Endothelial cell of umbilical vein (primary cell): ENCODE measurements at regions not wholly inside any gene's neighbourhood (a gene's known extent, or its start where the extent isn't known, plus 50 kb on each side); places are given as distances from the start of the nearest gene placed in this dataset.

Experiments
- BruUV-seq: library from RNA; stranded (reverse); fragments of 400-500 nt; replicated peaks from 2 replicates; lab custom pipeline; 2021; lab: Mats Ljungman, UMichigan
- CTCF ChIA-PET: fragments of 300-600, 350-600 bp; sonication (Branson Sonifier 250); formaldehyde crosslinking; loops from one replicate; lab custom pipeline; 2021; ENCODE audit warnings: antibody characterized with exemption, inconsistent platforms; lab: Charles Lee
- POLR2A ChIA-PET: fragments of 300-600, 350-600 bp; sonication (Branson Sonifier 250); formaldehyde crosslinking; loops from one replicate; lab custom pipeline; 2021; ENCODE audit warnings: antibody characterized with exemption, inconsistent platforms; lab: Charles Lee
- DNase-seq: peaks from one replicate; pipeline ENCODE4 v3.0.0-alpha.2; 2011; ENCODE audit warnings: low read depth, low spot score
- FAIRE-seq: peaks from 2 replicates; lab custom pipeline; 2011; peaks lifted over from hg19 to GRCh38; lab: Jason Lieb, UNC
- H2AFZ ChIP-seq: 2 replicates; pipeline ENCODE4 v1.6.0; 2012; ENCODE audit warnings: low read depth, low read length, control low read depth, inconsistent platforms
- H3K27ac ChIP-seq: 2 replicates; pipeline ENCODE4 v1.5.1; 2011; ENCODE audit warnings: low read depth, mild to moderate bottlenecking, control low read depth, low read length, moderate library complexity; ENCODE audit not compliant: insufficient read depth
- H3K27me3 ChIP-seq, 2 experiments: 2 replicates each; pipeline versions ENCODE4 v1.6.0 to v1.6.1; 2011; ENCODE audit warnings: low read length in 2 of 2, mixed read lengths in 1 of 2; ENCODE audit not compliant: control insufficient read depth in 2 of 2, insufficient read depth in 2 of 2
- H3K36me3 ChIP-seq, 2 experiments: 2 replicates in 1 of 2; 3 replicates in 1 of 2; pipeline ENCODE4 v1.5.1; 2011; ENCODE audit warnings: low read length in 2 of 2, mild to moderate bottlenecking in 1 of 2, moderate library complexity in 1 of 2; ENCODE audit not compliant: control insufficient read depth in 2 of 2, insufficient read depth in 2 of 2; ENCODE audit errors: extremely low read depth in 1 of 2
- H3K4me1 ChIP-seq: 3 replicates; pipeline ENCODE4 v1.5.1; 2011; ENCODE audit warnings: mild to moderate bottlenecking, low read length; ENCODE audit not compliant: control insufficient read depth, insufficient read depth; ENCODE audit errors: extremely low read depth
- H3K4me2 ChIP-seq: 2 replicates; pipeline ENCODE4 v1.6.1; 2011; ENCODE audit warnings: low read length, control low read depth, mixed read lengths; ENCODE audit not compliant: insufficient read depth
- H3K4me3 ChIP-seq, 3 experiments: fragments of 200-600 bp in 1 of 3; sonication (generic), shearing (Covaris generic) in 1 of 3; replicated peaks in 1 of 3; 2 replicates each; pipeline ENCODE4 v1.5.1; 2011 to 2016; ENCODE audit warnings: control low read depth in 3 of 3, low read length in 3 of 3, mild to moderate bottlenecking in 2 of 3, inconsistent platforms in 1 of 3, low read depth in 1 of 3, moderate library complexity in 1 of 3; ENCODE audit not compliant: insufficient read depth in 1 of 3
- H3K79me2 ChIP-seq: 2 replicates; pipeline ENCODE4 v1.6.0; 2012; ENCODE audit warnings: low read length, inconsistent platforms; ENCODE audit not compliant: control insufficient read depth, insufficient read depth
- H3K9ac ChIP-seq: replicated peaks from 2 replicates; pipeline ENCODE3; 2011; ENCODE audit warnings: low read length, control low read depth; ENCODE audit not compliant: insufficient read depth; ENCODE audit errors: extremely low read depth
- H3K9me1 ChIP-seq: replicated peaks from 3 replicates; pipeline ENCODE4 v1.6.0; 2011; ENCODE audit warnings: mild to moderate bottlenecking, low read length; ENCODE audit not compliant: control insufficient read depth, insufficient read depth; ENCODE audit errors: extremely low read depth
- H3K9me3 ChIP-seq: replicated peaks from 2 replicates; pipeline ENCODE4 v1.5.1; 2012; ENCODE audit warnings: low read length, inconsistent platforms; ENCODE audit not compliant: control insufficient read depth, insufficient read depth
- H4K20me1 ChIP-seq: replicated peaks from 2 replicates; pipeline ENCODE3; 2011; ENCODE audit warnings: mild to moderate bottlenecking, low read length; ENCODE audit not compliant: control insufficient read depth, insufficient read depth; ENCODE audit errors: extremely low read depth
- CTCF ChIP-seq, 2 donors: IDR thresholded peaks; 1 replicate in 1 of 2; 2 replicates in 1 of 2; pipeline ENCODE4 v1.5.1; 2011; ENCODE audit warnings: low read length in 2 of 2, mild to moderate bottlenecking in 2 of 2, moderate library complexity in 2 of 2, control low read depth in 1 of 2, inconsistent platforms in 1 of 2, low read depth in 1 of 2; ENCODE audit not compliant: insufficient read depth in 1 of 2; ENCODE audit errors: extremely low read depth in 1 of 2
- EZH2 ChIP-seq: IDR thresholded peaks from 2 replicates; pipeline ENCODE4 v1.6.1; 2012; ENCODE audit warnings: borderline replicate concordance, low read depth, mild to moderate bottlenecking, moderate library complexity, low read length, inconsistent platforms; ENCODE audit not compliant: severe bottlenecking
- FOS ChIP-seq: IDR thresholded peaks from 2 replicates; pipeline ENCODE4 v1.6.1; 2011; ENCODE audit warnings: mild to moderate bottlenecking, low read length, moderate library complexity, borderline replicate concordance; ENCODE audit not compliant: insufficient read depth
- GATA2 ChIP-seq: IDR thresholded peaks from 2 replicates; pipeline ENCODE4 v1.7.0; 2011; ENCODE audit warnings: low read depth, mild to moderate bottlenecking, moderate library complexity, mixed read lengths, low read length; ENCODE audit not compliant: insufficient read length, insufficient read depth
- JUN ChIP-seq: IDR thresholded peaks from 2 replicates; pipeline ENCODE4 v1.6.1; 2011; ENCODE audit warnings: borderline replicate concordance, low read depth; ENCODE audit not compliant: insufficient read length, insufficient read depth
- MYC ChIP-seq: IDR thresholded peaks from one replicate; pipeline ENCODE4 v1.6.1; 2011; ENCODE audit warnings: mild to moderate bottlenecking, low read depth, low read length
- POLR2A ChIP-seq: IDR thresholded peaks from 2 replicates; pipeline ENCODE4 v1.6.1; 2012; ENCODE audit warnings: low read depth, mild to moderate bottlenecking, control low read depth, low read length
- POLR2AphosphoS5 ChIP-seq: IDR thresholded peaks from 2 replicates; pipeline ENCODE4 v1.6.1; 2012; ENCODE audit warnings: low read depth, mild to moderate bottlenecking, control low read depth, low read length, moderate library complexity; ENCODE audit not compliant: insufficient read depth
- dilution Hi-C: fragments of 300-500 bp; cut with MboI; formaldehyde crosslinking; loops from one replicate; pipeline ENCODE4 v1.15.0; 2019; ENCODE audit warnings: low sequenced_read_pairs; ENCODE audit not compliant: extremely low pct_ligation_motif_present
- intact Hi-C: fragments of 100-400 bp; cut with micrococcal nuclease; formaldehyde crosslinking; loops from one replicate; pipeline ENCODE4 v1.10.0; 2022
- TF ChIP-seq, protein P1 (sequence below): IDR thresholded peaks from 2 replicates; pipeline ENCODE4 v1.6.1; 2011; ENCODE audit not compliant: insufficient read depth, insufficient read length

DNA sequence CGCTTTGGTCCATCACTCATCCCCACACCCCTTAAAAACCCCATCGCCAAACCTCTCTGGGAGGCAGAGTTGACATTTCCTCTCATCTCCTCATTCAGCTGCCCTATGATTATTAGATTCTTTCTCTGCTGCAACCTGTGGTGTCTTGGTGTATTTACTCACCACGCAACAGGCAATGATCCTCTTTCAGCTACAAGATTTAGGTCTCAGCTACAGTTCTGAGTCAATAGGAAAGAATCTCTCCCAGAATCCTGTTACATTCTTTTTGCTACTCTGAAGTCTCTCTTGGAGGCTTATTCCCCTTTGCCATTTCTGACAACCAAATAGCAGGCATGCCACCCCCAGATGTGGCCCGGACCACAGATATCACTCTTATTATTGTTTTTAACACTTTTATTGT lies 468.3 kb upstream of the GYPC start:
- H3K27me3 ChIP-seq = no peaks in the 10 kb centered on the region
- POLR2A ChIA-PET = no interaction called here
- H3K36me3 ChIP-seq = no peaks in the 10 kb centered on the region
- H3K4me2 ChIP-seq = no peak overlapping the region
- H3K9me3 ChIP-seq = peaks cover 6% of the 10 kb centered on the region
- dilution Hi-C loops (no loop called here), intact Hi-C loops (no loop called here)
- H3K4me1 ChIP-seq = no peaks in the 10 kb centered on the region
- TF ChIP-seq JUN (no peak), EZH2 (no peak), POLR2A (no peak), FOS (no peak), GATA2 (no peak), CTCF (IDR thresholded peaks at IDR 0.05; ENCODE audit: extremely low read depth in 1 of 2, insufficient read depth in 1 of 2, low read depth in 1 of 2, low read length in 2 of 2) (no peak), MYC (no peak), POLR2AphosphoS5 (no peak)
- TF ChIP-seq, protein P1, sequence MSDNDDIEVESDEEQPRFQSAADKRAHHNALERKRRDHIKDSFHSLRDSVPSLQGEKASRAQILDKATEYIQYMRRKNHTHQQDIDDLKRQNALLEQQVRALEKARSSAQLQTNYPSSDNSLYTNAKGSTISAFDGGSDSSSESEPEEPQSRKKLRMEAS = no peak
- CTCF ChIA-PET = no interaction called here
- no peak overlapping the region for H3K4me3 ChIP-seq
- no peak for DNase-seq
- BruUV-seq = no TSS peak
- H4K20me1 ChIP-seq = no peaks in the 10 kb centered on the region
- H3K27ac ChIP-seq = no peak overlapping the region
- H3K9ac ChIP-seq = no peak overlapping the region
- no peaks in the 10 kb centered on the region for H3K9me1 ChIP-seq
- H3K79me2 ChIP-seq = no peaks in the 10 kb centered on the region
- no peak overlapping the region for H2AFZ ChIP-seq
- no peak for FAIRE-seq
